ENCODE measurements at regions not wholly inside any gene's neighbourhood (a gene's known extent, or its start where the extent isn't known, plus 50 kb on each side); places are given as distances from the start of the nearest gene placed in this dataset.
"Not testable (repeated sequence)": the region's sequence is repeated elsewhere in the genome, so short reads cannot be mapped to it uniquely, and the experiment has no call there.

DNA sequence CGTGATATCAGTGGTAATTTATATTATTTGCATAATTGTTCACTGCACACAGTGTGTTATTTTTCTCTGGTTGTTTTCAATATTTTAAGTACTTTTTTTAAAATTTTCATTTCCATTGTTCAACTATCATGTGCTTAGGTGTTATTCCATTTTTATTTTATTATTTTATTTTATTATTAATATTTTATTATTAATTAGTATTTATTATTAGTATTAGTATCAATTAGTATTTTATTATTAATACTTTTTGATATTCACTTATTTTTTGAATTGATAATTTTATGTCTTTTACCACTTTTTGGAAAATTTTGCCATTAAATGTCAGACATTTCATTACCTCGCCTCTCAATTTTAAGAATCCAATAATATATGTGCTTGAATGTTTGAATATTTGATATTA is 593.8 kb upstream of the GRM3 start:
- no peaks in the 10 kb centered on the region for H3K36me3 Mint-ChIP-seq (ENCODE audit: low read depth)
- no peak for DNase-seq
- H3K4me3 ChIP-seq (ENCODE audit: low read length): no peak overlapping the region
- TF ChIP-seq CTCF (conservative IDR thresholded peaks at IDR 0.05): no peak
- H3K27me3 Mint-ChIP-seq (ENCODE audit: insufficient read depth): no peaks in the 10 kb centered on the region
- H3K4me1 ChIP-seq (ENCODE audit: control insufficient read depth, insufficient read depth, low read length): no peaks in the 10 kb centered on the region
- H3K4me3 Mint-ChIP-seq: no peak overlapping the region
- no peak overlapping the region for H3K27ac Mint-ChIP-seq
- no peaks in the 10 kb centered on the region for H3K36me3 ChIP-seq (ENCODE audit: control insufficient read depth, insufficient read depth, low read length)
- H3K9me3 Mint-ChIP-seq: no peaks in the 10 kb centered on the region
- no peaks in the 10 kb centered on the region for H3K4me1 Mint-ChIP-seq
- H3K9ac ChIP-seq (ENCODE audit: extremely low read depth, low read length, poor library complexity, severe bottlenecking): no peak overlapping the region
- H3K9me3 ChIP-seq (ENCODE audit: control insufficient read depth, low read length): no peaks in the 10 kb centered on the region
- no peak overlapping the region for H3K27ac ChIP-seq (ENCODE audit: low read depth, low read length)
- WGBS, 2 experiments (ENCODE audit: insufficient coverage in 1 of 2, insufficient read length in 1 of 2): no CpG with 5 or more reads among the region's 2 CpGs
- no peaks in the 10 kb centered on the region for H3K27me3 ChIP-seq (ENCODE audit: control insufficient read depth, insufficient read depth, low read length, poor library complexity, severe bottlenecking)

GRCh38 chr7:86045197-86045596 is 598.5 kb upstream of the GRM3 start:
- H3K4me1 ChIP-seq (ENCODE audit: control insufficient read depth, insufficient read depth, low read length); H3K27ac Mint-ChIP-seq; H3K9me3 ChIP-seq (ENCODE audit: control insufficient read depth, low read length); H3K27ac ChIP-seq (ENCODE audit: low read depth, low read length); H3K4me3 ChIP-seq (ENCODE audit: low read length); H3K27me3 Mint-ChIP-seq (ENCODE audit: insufficient read depth); H3K27me3 ChIP-seq (ENCODE audit: control insufficient read depth, insufficient read depth, low read length, poor library complexity, severe bottlenecking); H3K4me1 Mint-ChIP-seq; H3K36me3 Mint-ChIP-seq (ENCODE audit: low read depth); H3K4me3 Mint-ChIP-seq; DNase-seq; H3K9me3 Mint-ChIP-seq; H3K9ac ChIP-seq (ENCODE audit: extremely low read depth, low read length, poor library complexity, severe bottlenecking); H3K36me3 ChIP-seq (ENCODE audit: control insufficient read depth, insufficient read depth, low read length): not testable (repeated sequence)
- WGBS, 2 experiments (ENCODE audit: insufficient coverage in 1 of 2, insufficient read length in 1 of 2): 67 to 94% methylated on average over 1 of the region's 1 CpG

GRCh38 chr7:86025807-86026206 is 617.9 kb upstream of the GRM3 start:
- Mint-ChIP-seq H3K36me3 (ENCODE audit: low read depth) (no peaks in the 10 kb centered on the region), H3K9me3 (no peaks in the 10 kb centered on the region), H3K4me1 (no peaks in the 10 kb centered on the region), H3K27ac (no peak overlapping the region), H3K27me3 (ENCODE audit: insufficient read depth) (no peaks in the 10 kb centered on the region), H3K4me3 (no peak overlapping the region)
- Histone ChIP-seq H3K36me3 (ENCODE audit: control insufficient read depth, insufficient read depth, low read length) (no peaks in the 10 kb centered on the region), H3K4me3 (ENCODE audit: low read length) (no peak overlapping the region), H3K4me1 (ENCODE audit: control insufficient read depth, insufficient read depth, low read length) (no peaks in the 10 kb centered on the region), H3K9ac (ENCODE audit: extremely low read depth, low read length, poor library complexity, severe bottlenecking) (no peak overlapping the region), H3K27me3 (ENCODE audit: control insufficient read depth, insufficient read depth, low read length, poor library complexity, severe bottlenecking) (no peaks in the 10 kb centered on the region), H3K9me3 (ENCODE audit: control insufficient read depth, low read length) (no peaks in the 10 kb centered on the region), H3K27ac (ENCODE audit: low read depth, low read length) (no peak overlapping the region)
- peak; percentile 39 for TF ChIP-seq CTCF (conservative IDR thresholded peaks at IDR 0.05)
- DNase-seq: no peak

DNA sequence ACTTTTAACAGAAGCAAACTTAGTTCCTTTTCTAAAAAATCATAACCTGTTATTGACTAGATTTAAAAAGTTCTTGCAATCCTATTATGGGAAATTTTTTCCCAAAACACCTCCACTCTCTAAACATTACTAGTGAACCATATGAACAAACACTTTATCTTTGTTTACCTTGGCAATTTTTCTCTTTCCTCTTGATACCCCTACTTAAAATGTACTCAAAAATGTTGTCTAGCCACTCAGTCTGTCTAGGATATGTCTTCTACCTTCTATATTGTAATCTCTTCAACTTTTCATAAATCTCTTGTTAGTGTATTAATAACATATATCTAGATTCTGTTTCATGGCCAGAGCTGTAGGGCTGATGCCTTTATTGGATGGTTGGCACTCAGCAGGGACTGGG is 630.0 kb upstream of the GRM3 start:
- H3K27me3 Mint-ChIP-seq (ENCODE audit: insufficient read depth): no peaks in the 10 kb centered on the region

More for the DNA sequence above, 630.0 kb upstream of the GRM3 start:
- H3K27me3 ChIP-seq (ENCODE audit: control insufficient read depth, insufficient read depth, low read length, poor library complexity, severe bottlenecking): no peaks in the 10 kb centered on the region
- no peak for TF ChIP-seq CTCF (conservative IDR thresholded peaks at IDR 0.05)
- no peak overlapping the region for H3K4me3 ChIP-seq (ENCODE audit: low read length)
- H3K9ac ChIP-seq (ENCODE audit: extremely low read depth, low read length, poor library complexity, severe bottlenecking): no peak overlapping the region
- H3K9me3 Mint-ChIP-seq: no peaks in the 10 kb centered on the region
- no peak for DNase-seq
- H3K9me3 ChIP-seq (ENCODE audit: control insufficient read depth, low read length): no peaks in the 10 kb centered on the region
- no peak overlapping the region for H3K27ac ChIP-seq (ENCODE audit: low read depth, low read length)
- H3K4me3 Mint-ChIP-seq: no peak overlapping the region
- no peaks in the 10 kb centered on the region for H3K4me1 ChIP-seq (ENCODE audit: control insufficient read depth, insufficient read depth, low read length)
- no peaks in the 10 kb centered on the region for H3K36me3 Mint-ChIP-seq (ENCODE audit: low read depth)
- H3K4me1 Mint-ChIP-seq: no peaks in the 10 kb centered on the region
- H3K27ac Mint-ChIP-seq: no peak overlapping the region
- no peaks in the 10 kb centered on the region for H3K36me3 ChIP-seq (ENCODE audit: control insufficient read depth, insufficient read depth, low read length)
